Trophoblast cell (in vitro differentiated cells and primary cell): ENCODE measurements at regions not wholly inside any gene's neighbourhood (a gene's known extent, or its start where the extent isn't known, plus 50 kb on each side); places are given as distances from the start of the nearest gene placed in this dataset.

ENCODE experiments used
- DNase-seq, 2 donors: peaks; one replicate each; pipeline ENCODE4 v3.0.0-alpha.2; 2016
- H2AFZ ChIP-seq: 2 replicates; pipeline ENCODE4 v1.6.1; 2013; ENCODE audit warnings: low read length, moderate library complexity, mild to moderate bottlenecking; ENCODE audit not compliant: insufficient read depth, poor library complexity
- H2AK5ac ChIP-seq: 2 replicates; pipeline ENCODE4 v1.6.1; 2013; ENCODE audit warnings: mild to moderate bottlenecking, low read length
- H2BK120ac ChIP-seq: 2 replicates; pipeline ENCODE4 v1.6.1; 2013; ENCODE audit warnings: low read length, mild to moderate bottlenecking, moderate library complexity; ENCODE audit not compliant: insufficient read depth, poor library complexity
- H2BK12ac ChIP-seq: 2 replicates; pipeline ENCODE4 v1.6.1; 2013; ENCODE audit warnings: mild to moderate bottlenecking, low read length, moderate library complexity
- H2BK5ac ChIP-seq: 2 replicates; pipeline ENCODE4 v1.6.1; 2013; ENCODE audit warnings: low read length, low read depth, moderate library complexity, mild to moderate bottlenecking; ENCODE audit not compliant: poor library complexity
- H3K14ac ChIP-seq: 2 replicates; pipeline ENCODE4 v1.6.1; 2013; ENCODE audit warnings: mild to moderate bottlenecking, low read length
- H3K18ac ChIP-seq: 2 replicates; pipeline ENCODE4 v1.6.1; 2013; ENCODE audit warnings: mild to moderate bottlenecking, low read length
- H3K23ac ChIP-seq: 2 replicates; pipeline ENCODE4 v1.6.1; 2013; ENCODE audit warnings: low read length
- H3K27ac ChIP-seq: 2 replicates; pipeline ENCODE4 v1.5.1; 2013; ENCODE audit warnings: low read depth, mild to moderate bottlenecking, inconsistent platforms, low read length, moderate library complexity
- H3K27me3 ChIP-seq: 2 replicates; pipeline ENCODE4 v1.6.1; 2013; ENCODE audit warnings: inconsistent platforms, mild to moderate bottlenecking, low read length, moderate library complexity; ENCODE audit not compliant: insufficient read depth
- H3K36me3 ChIP-seq, 2 experiments: 1 replicate in 1 of 2; 2 replicates in 1 of 2; pipeline ENCODE4 v1.6.1; 2013; ENCODE audit warnings: low read length in 2 of 2, mild to moderate bottlenecking in 2 of 2, moderate library complexity in 1 of 2; ENCODE audit not compliant: insufficient read depth in 2 of 2, control insufficient read depth in 1 of 2
- H3K4ac ChIP-seq: 2 replicates; pipeline ENCODE4 v1.6.1; 2013; ENCODE audit warnings: low read depth, mild to moderate bottlenecking, low read length, moderate library complexity
- H3K4me1 ChIP-seq, 2 experiments: 1 replicate in 1 of 2; 2 replicates in 1 of 2; pipeline ENCODE4 v1.6.1; 2013; ENCODE audit warnings: low read length in 2 of 2, mild to moderate bottlenecking in 2 of 2, moderate library complexity in 1 of 2; ENCODE audit not compliant: insufficient read depth in 2 of 2, control insufficient read depth in 1 of 2
- H3K4me2 ChIP-seq: 2 replicates; pipeline ENCODE4 v1.6.1; 2013; ENCODE audit warnings: inconsistent platforms, mild to moderate bottlenecking, low read length, moderate library complexity
- H3K4me3 ChIP-seq: 2 replicates; pipeline ENCODE4 v1.5.1; 2013; ENCODE audit warnings: mild to moderate bottlenecking, low read depth, low read length, inconsistent platforms
- H3K79me1 ChIP-seq: one replicate; pipeline ENCODE4 v1.6.1; 2013; ENCODE audit warnings: low read length
- H3K79me2 ChIP-seq: 2 replicates; pipeline ENCODE4 v1.6.1; 2013; ENCODE audit warnings: low read length, mild to moderate bottlenecking; ENCODE audit not compliant: control insufficient read depth, insufficient read depth, poor library complexity
- H3K9ac ChIP-seq: 2 replicates; pipeline ENCODE4 v1.6.1; 2013; ENCODE audit warnings: mild to moderate bottlenecking, low read length
- H3K9me3 ChIP-seq: 2 replicates; pipeline ENCODE4 v1.6.1; 2013; ENCODE audit warnings: low read depth, mild to moderate bottlenecking, control low read depth, inconsistent platforms, low read length; ENCODE audit not compliant: insufficient read depth
- H4K12ac ChIP-seq: 2 replicates; pipeline ENCODE4 v1.6.1; 2013; ENCODE audit warnings: low read depth, mild to moderate bottlenecking, low read length, moderate library complexity
- H4K8ac ChIP-seq: 2 replicates; pipeline ENCODE4 v1.6.1; 2013; ENCODE audit warnings: low read depth, mild to moderate bottlenecking, low read length, moderate library complexity
- H4K91ac ChIP-seq: one replicate; pipeline ENCODE4 v1.6.1; 2013; ENCODE audit warnings: low read depth, mild to moderate bottlenecking, low read length, moderate library complexity
- WGBS: extraction: QIAGEN DNeasy Blood & Tissue Kit; methylation state at CpG from one replicate; pipeline ENCODE4 v1.1.7; 2013; ENCODE audit warnings: missing lambda C conversion rate; ENCODE audit not compliant: insufficient read length, insufficient coverage; ENCODE audit errors: extremely low coverage; 5-methylcytosine and 5-hydroxymethylcytosine counted together

GRCh38 chr17:79506150-79506870 is 104.5 kb downstream of the RBFOX3 start:
- H3K9ac ChIP-seq = no peak overlapping the region
- H3K14ac ChIP-seq = no peak overlapping the region
- no peak overlapping the region for H3K4ac ChIP-seq
- no peak overlapping the region for H4K91ac ChIP-seq
- H4K8ac ChIP-seq = no peak overlapping the region
- H2AK5ac ChIP-seq = no peak overlapping the region
- H2AFZ ChIP-seq = no peak overlapping the region
- H3K27me3 ChIP-seq = no peaks in the 10 kb centered on the region
- H4K12ac ChIP-seq = no peak overlapping the region
- no peak for DNase-seq
- H2BK5ac ChIP-seq = no peak overlapping the region
- peaks cover 0 to 1% of the 10 kb centered on the region in 2 experiments for H3K4me1 ChIP-seq
- no peak overlapping the region for H3K4me2 ChIP-seq
- H3K4me3 ChIP-seq = no peak overlapping the region
- H3K9me3 ChIP-seq = peaks cover 7% of the 10 kb centered on the region
- no peaks in the 10 kb centered on the region for H3K79me2 ChIP-seq
- no peaks in the 10 kb centered on the region for H3K36me3 ChIP-seq
- no peaks in the 10 kb centered on the region for H3K79me1 ChIP-seq
- H2BK12ac ChIP-seq = no peak overlapping the region
- H3K18ac ChIP-seq = no peak overlapping the region
- no peak overlapping the region for H3K27ac ChIP-seq
- H2BK120ac ChIP-seq = no peak overlapping the region
- WGBS = no CpG with 5 or more reads among the region's 24 CpGs
- no peak overlapping the region for H3K23ac ChIP-seq

GRCh38 chr17:79505199-79505598 is 105.7 kb downstream of the RBFOX3 start:
- no peak overlapping the region for H3K4me2 ChIP-seq
- no CpG with 5 or more reads among the region's 7 CpGs for WGBS

GRCh38 chr17:79504181-79504605 is 106.7 kb downstream of the RBFOX3 start:
- no peak overlapping the region for H3K14ac ChIP-seq
- no peaks in the 10 kb centered on the region for H3K27me3 ChIP-seq
- H3K4me1 ChIP-seq = peaks cover 0 to 1% of the 10 kb centered on the region in 2 experiments
- H3K4ac ChIP-seq = no peak overlapping the region
- H2AFZ ChIP-seq = no peak overlapping the region
- H3K23ac ChIP-seq = no peak overlapping the region
- H3K4me3 ChIP-seq = no peak overlapping the region
- no peaks in the 10 kb centered on the region for H3K36me3 ChIP-seq
- H2BK120ac ChIP-seq = no peak overlapping the region
- H2AK5ac ChIP-seq = no peak overlapping the region
- H3K79me1 ChIP-seq = no peaks in the 10 kb centered on the region
- H3K4me2 ChIP-seq = no peak overlapping the region
- no peak overlapping the region for H4K91ac ChIP-seq
- H3K27ac ChIP-seq = no peak overlapping the region
- H3K18ac ChIP-seq = no peak overlapping the region
- no peak overlapping the region for H3K9ac ChIP-seq
- H3K9me3 ChIP-seq = peaks cover 2% of the 10 kb centered on the region
- no peak overlapping the region for H4K8ac ChIP-seq
- no peak for DNase-seq
- H2BK12ac ChIP-seq = no peak overlapping the region
- H4K12ac ChIP-seq = no peak overlapping the region
- no peak overlapping the region for H2BK5ac ChIP-seq
- H3K79me2 ChIP-seq = no peaks in the 10 kb centered on the region
- WGBS = no CpG with 5 or more reads among the region's 13 CpGs

More at GRCh38 chr17:79505199-79505598, 105.7 kb downstream of the RBFOX3 start:
- DNase-seq = no peak
- Histone ChIP-seq H4K91ac (no peak overlapping the region), H3K9me3 (peaks cover 2% of the 10 kb centered on the region), H2BK120ac (no peak overlapping the region), H3K27me3 (no peaks in the 10 kb centered on the region), H3K79me2 (no peaks in the 10 kb centered on the region), H4K8ac (no peak overlapping the region), H3K27ac (no peak overlapping the region), H3K14ac (no peak overlapping the region), H3K9ac (no peak overlapping the region), H2BK12ac (no peak overlapping the region), H3K79me1 (no peaks in the 10 kb centered on the region), H3K23ac (no peak overlapping the region), H3K4me3 (no peak overlapping the region), H3K36me3 (no peaks in the 10 kb centered on the region), H3K4ac (no peak overlapping the region), H2AK5ac (no peak overlapping the region), H2BK5ac (no peak overlapping the region), H3K18ac (no peak overlapping the region), H3K4me1 (peaks cover 0 to 1% of the 10 kb centered on the region in 2 experiments), H2AFZ (no peak overlapping the region), H4K12ac (no peak overlapping the region)

DNA sequence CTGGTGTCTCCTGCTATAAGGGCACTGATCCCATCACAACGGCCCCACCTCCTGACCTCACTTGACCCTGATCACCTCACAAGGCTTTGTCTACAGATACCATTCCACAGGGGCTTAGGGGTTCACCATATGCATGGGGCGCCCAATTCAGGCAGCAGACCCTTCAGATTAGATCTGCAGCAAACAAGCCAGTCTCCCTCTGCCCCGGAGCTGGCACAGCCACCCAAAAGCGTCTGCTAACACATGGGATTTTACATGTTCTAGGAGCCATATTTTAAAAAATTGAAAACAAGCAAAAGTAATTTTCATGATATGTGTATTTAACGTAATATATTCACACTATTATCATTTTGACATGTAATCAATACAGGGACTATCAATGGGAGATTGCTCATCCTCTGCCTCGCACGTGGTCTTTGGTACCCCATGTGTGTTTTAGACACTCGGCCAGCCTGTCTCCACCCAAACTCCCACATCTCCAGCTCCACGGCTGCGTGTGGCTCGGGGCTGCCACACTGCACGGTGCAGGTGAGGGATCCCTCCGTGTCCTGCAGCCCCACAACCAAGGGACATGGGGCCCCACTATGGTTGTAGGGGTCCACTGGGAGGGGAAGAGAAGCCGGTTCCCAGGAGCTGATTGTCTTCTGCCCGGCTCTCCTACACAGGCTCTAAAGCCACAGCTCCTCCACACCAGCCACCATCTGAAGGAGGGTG is 107.6 kb downstream of the RBFOX3 start:
- Histone ChIP-seq H3K4me1 (peaks cover 0 to 1% of the 10 kb centered on the region in 2 experiments), H3K36me3 (no peaks in the 10 kb centered on the region), H3K9ac (no peak overlapping the region), H3K27me3 (no peaks in the 10 kb centered on the region), H3K18ac (no peak overlapping the region), H3K4me2 (no peak overlapping the region), H2BK5ac (no peak overlapping the region), H2AFZ (no peak overlapping the region), H4K12ac (no peak overlapping the region), H4K8ac (no peak overlapping the region), H3K9me3 (peaks cover 5% of the 10 kb centered on the region), H3K4me3 (no peak overlapping the region), H2BK120ac (no peak overlapping the region), H4K91ac (no peak overlapping the region), H2BK12ac (no peak overlapping the region), H3K4ac (no peak overlapping the region), H2AK5ac (no peak overlapping the region), H3K27ac (no peak overlapping the region), H3K79me1 (no peaks in the 10 kb centered on the region), H3K23ac (no peak overlapping the region), H3K79me2 (no peaks in the 10 kb centered on the region), H3K14ac (no peak overlapping the region)
- WGBS = no CpG with 5 or more reads among the region's 15 CpGs
- DNase-seq = no peak
